Pancreas (tissue), 10 donors: ENCODE measurements at regions not wholly inside any gene's neighbourhood (a gene's known extent, or its start where the extent isn't known, plus 50 kb on each side); places are given as distances from the start of the nearest gene placed in this dataset.

ENCODE experiments used
- ATAC-seq, 4 donors: fragments of 200-7000 bp; cut with Tn5 transposase; one replicate each; pipeline versions ENCODE4 v1.8.0 to v1.9.1; 2020; ENCODE audit warnings: mild to moderate bottlenecking in 4 of 4, moderate library complexity in 4 of 4
- DNase-seq, 6 donors: peaks; one replicate each; pipeline ENCODE4 v3.0.0-alpha.2; 2020
- FAIRE-seq: peaks from 2 replicates; lab custom pipeline; 2012; peaks lifted over from hg19 to GRCh38; lab: Jason Lieb, UNC
- H3K27ac ChIP-seq, 4 donors: fragments of 200-600 bp; sonication (generic); 1 replicate in 3 of 4; 2 replicates in 1 of 4; pipeline versions ENCODE4 v1.5.0 to v1.8.0; 2020
- H3K27me3 ChIP-seq, 4 donors: fragments of 200-600 bp; one replicate each; pipeline ENCODE4 v1.8.0; 2021
- H3K36me3 ChIP-seq, 3 donors: fragments of 200-600 bp; sonication (generic) in 1 of 3; one replicate each; pipeline versions ENCODE4 v1.5.0 to v1.8.0; 2020 to 2021
- H3K4me1 ChIP-seq, 3 donors: fragments of 200-600 bp; one replicate each; pipeline ENCODE4 v1.8.0; 2021
- H3K4me3 ChIP-seq, 4 donors: fragments of 200-600 bp; sonication (generic) in 2 of 4; one replicate each; pipeline versions ENCODE4 v1.5.0 to v1.8.0; 2020 to 2021
- H3K9me3 ChIP-seq, 4 donors: fragments of 200-600 bp; one replicate each; pipeline ENCODE4 v1.8.0; 2021
- WGBS, 2 donors: extraction: QIAGEN DNeasy Blood & Tissue Kit; methylation state at CpG; one replicate each; pipeline ENCODE4 v1.1.7; 2013; 5-methylcytosine and 5-hydroxymethylcytosine counted together
- intact Hi-C, 3 donors: fragments of 100-400 bp; cut with DNase I; formaldehyde crosslinking; loops; one replicate each; pipeline versions ENCODE4 v1.11.1 to v1.14.2; 2022
- TF ChIP-seq, protein P1 (sequence below), 4 donors: fragments of 200-600 bp; sonication (generic) in 3 of 4; IDR thresholded peaks; one replicate each; pipeline versions ENCODE4 v1.5.0 to v1.8.0; 2021; ENCODE audit warnings: antibody characterized with exemption in 4 of 4
- donor health status: healthy with polysubstance abuse.
- donor health status: DM: no; HTN: no; CAD: no; lungs with moderate emphysema.
- donor health status: DM: no; HTN: no; CAD: no.
- donor health status: control.
- donor health status: control.
- donor health status: Bipolar disorder and iron deficiency.
- donor health status: DM: yes; HTN: yes; CAD: no.
- donor health status: DM: no; HTN: no; CAD: no.
- donor health status: DM: no; HTN: no; CAD: no.
- donor health status: DM: yes; HTN: yes; CAD: no.

DNA sequence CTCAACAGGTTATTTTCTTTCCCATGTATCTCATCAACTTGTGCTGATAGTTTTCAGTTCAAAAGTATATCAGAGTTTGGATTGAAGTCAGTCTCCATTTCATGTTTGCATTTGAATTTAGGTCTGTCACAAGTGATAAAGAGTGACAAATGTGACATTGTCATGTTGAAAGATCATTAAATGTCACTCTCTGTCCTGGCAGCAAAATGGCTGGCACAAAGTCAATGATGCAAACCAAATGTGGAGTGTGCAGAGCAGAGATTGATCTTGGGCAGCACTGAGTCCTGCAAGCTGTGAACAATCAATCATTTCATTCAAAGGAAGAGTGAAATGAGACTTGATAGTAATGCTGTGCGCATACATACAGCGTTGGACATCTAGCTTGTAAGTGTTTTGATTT, 421.8 kb upstream of the CDH7 start:
- 46 to 59% methylated on average over 2 of the region's 2 CpGs for WGBS, 2 donors
- Histone ChIP-seq H3K36me3 (no peaks in the 10 kb centered on the region), H3K27me3 (peaks cover 0 to 3% (median 0%) of the 10 kb centered on the region in 4 donors), H3K4me3 (no peak overlapping the region), H3K9me3 (no peaks in the 10 kb centered on the region), H3K27ac (no peak overlapping the region), H3K4me1 (no peaks in the 10 kb centered on the region)
- intact Hi-C loops = no loop called here
- ATAC-seq = no peak
- no peak for FAIRE-seq
- no peak for DNase-seq
- TF ChIP-seq, protein P1, sequence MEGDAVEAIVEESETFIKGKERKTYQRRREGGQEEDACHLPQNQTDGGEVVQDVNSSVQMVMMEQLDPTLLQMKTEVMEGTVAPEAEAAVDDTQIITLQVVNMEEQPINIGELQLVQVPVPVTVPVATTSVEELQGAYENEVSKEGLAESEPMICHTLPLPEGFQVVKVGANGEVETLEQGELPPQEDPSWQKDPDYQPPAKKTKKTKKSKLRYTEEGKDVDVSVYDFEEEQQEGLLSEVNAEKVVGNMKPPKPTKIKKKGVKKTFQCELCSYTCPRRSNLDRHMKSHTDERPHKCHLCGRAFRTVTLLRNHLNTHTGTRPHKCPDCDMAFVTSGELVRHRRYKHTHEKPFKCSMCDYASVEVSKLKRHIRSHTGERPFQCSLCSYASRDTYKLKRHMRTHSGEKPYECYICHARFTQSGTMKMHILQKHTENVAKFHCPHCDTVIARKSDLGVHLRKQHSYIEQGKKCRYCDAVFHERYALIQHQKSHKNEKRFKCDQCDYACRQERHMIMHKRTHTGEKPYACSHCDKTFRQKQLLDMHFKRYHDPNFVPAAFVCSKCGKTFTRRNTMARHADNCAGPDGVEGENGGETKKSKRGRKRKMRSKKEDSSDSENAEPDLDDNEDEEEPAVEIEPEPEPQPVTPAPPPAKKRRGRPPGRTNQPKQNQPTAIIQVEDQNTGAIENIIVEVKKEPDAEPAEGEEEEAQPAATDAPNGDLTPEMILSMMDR (IDR thresholded peaks at IDR 0.05) = no peak

- ATAC-seq = no peak
These were observed 424.0 kb upstream of the CDH7 start for GRCh38 chr18:65326805-65327204.

GRCh38 chr18:65322895-65323294, 427.9 kb upstream of the CDH7 start:
- no peaks in the 10 kb centered on the region for H3K36me3 ChIP-seq
- 51 to 60% methylated on average over 3 of the region's 3 CpGs for WGBS, 2 donors
- FAIRE-seq (no peak), ATAC-seq (no peak), DNase-seq (no peak)
- intact Hi-C loops = no loop called here
- no peaks in the 10 kb centered on the region for H3K9me3 ChIP-seq
- H3K4me1 ChIP-seq = no peaks in the 10 kb centered on the region
- H3K27ac ChIP-seq = no peak overlapping the region
- TF ChIP-seq, protein P1 (IDR thresholded peaks at IDR 0.05) = no peak
- no peaks in the 10 kb centered on the region for H3K27me3 ChIP-seq
- H3K4me3 ChIP-seq = no peak overlapping the region

More at GRCh38 chr18:65326805-65327204, 424.0 kb upstream of the CDH7 start:
- no peaks in the 10 kb centered on the region for H3K36me3 ChIP-seq
- DNase-seq = no peak
- no peak overlapping the region for H3K27ac ChIP-seq
- no peak overlapping the region for H3K4me3 ChIP-seq
- FAIRE-seq = no peak
- intact Hi-C loops = no loop called here
- no peaks in the 10 kb centered on the region for H3K4me1 ChIP-seq
- TF ChIP-seq, protein P1 (IDR thresholded peaks at IDR 0.05) = no peak
- H3K27me3 ChIP-seq = peaks cover 0 to 3% (median 0%) of the 10 kb centered on the region in 4 donors
- H3K9me3 ChIP-seq = no peaks in the 10 kb centered on the region

GRCh38 chr18:65298422-65298821, 452.4 kb upstream of the CDH7 start:
- 68 to 85% methylated on average over 4 of the region's 4 CpGs for WGBS, 2 donors
- Histone ChIP-seq H3K27me3 (no peaks in the 10 kb centered on the region), H3K27ac (no peak overlapping the region), H3K36me3 (no peaks in the 10 kb centered on the region), H3K4me1 (no peaks in the 10 kb centered on the region), H3K9me3 (no peaks in the 10 kb centered on the region), H3K4me3 (no peak overlapping the region)
- TF ChIP-seq, protein P1 (IDR thresholded peaks at IDR 0.05) = no peak
- FAIRE-seq = no peak
- no peak for ATAC-seq
- no peak for DNase-seq
- intact Hi-C loops = no loop called here

DNA sequence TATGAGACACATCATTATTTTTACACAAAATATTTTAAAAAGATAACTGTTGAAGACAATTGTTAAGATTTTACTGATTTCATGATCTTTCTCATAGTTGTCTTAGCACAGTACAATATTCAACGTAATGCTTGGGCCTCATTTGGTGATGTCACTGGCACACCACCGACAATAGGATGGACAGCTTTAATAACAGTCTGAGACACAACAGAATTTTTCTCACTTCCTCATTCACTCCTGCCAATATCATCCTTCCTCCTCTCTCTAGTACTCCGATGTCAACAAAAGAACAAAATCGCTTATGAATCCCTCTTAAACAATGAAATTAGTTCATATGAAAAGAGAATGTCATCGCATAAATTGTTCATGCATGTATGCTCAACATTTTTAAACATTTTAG, 461.9 kb upstream of the CDH7 start:
- WGBS, 2 donors = 67 to 69% methylated on average over 5 of the region's 5 CpGs
- intact Hi-C loops = no loop called here
- Histone ChIP-seq H3K27ac (no peak overlapping the region), H3K4me1 (no peaks in the 10 kb centered on the region), H3K4me3 (no peak overlapping the region), H3K27me3 (no peaks in the 10 kb centered on the region), H3K36me3 (no peaks in the 10 kb centered on the region), H3K9me3 (no peaks in the 10 kb centered on the region)
- no peak for DNase-seq
- TF ChIP-seq, protein P1 (IDR thresholded peaks at IDR 0.05) = no peak
- no peak for ATAC-seq
- FAIRE-seq = no peak
